ENCODE measurements at regions not wholly inside any gene's neighbourhood (a gene's known extent, or its start where the extent isn't known, plus 50 kb on each side); places are given as distances from the start of the nearest gene placed in this dataset.

DNA sequence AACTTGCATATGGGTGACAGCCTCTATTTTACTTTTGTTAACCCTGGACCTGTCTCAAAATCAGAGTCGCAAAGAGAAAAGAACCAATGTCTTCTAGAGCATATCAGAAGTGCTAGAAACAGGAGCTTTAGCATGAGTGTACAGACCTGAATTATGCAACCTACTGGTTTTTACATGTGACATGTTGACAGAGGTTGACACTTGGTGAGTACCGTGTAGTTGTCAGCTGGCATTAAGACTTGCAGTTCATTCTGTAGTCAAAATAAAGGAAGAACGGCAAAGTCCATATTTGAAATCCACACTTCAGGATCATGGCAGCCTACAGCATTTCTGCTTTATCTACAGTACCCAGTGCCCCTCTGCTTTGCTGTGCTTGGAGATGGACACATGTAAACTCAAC is 291.9 kb upstream of the TENM3 start:
- no peak for TF ChIP-seq POLR2A (IDR thresholded peaks at IDR 0.05)
- TF ChIP-seq, protein P1, sequence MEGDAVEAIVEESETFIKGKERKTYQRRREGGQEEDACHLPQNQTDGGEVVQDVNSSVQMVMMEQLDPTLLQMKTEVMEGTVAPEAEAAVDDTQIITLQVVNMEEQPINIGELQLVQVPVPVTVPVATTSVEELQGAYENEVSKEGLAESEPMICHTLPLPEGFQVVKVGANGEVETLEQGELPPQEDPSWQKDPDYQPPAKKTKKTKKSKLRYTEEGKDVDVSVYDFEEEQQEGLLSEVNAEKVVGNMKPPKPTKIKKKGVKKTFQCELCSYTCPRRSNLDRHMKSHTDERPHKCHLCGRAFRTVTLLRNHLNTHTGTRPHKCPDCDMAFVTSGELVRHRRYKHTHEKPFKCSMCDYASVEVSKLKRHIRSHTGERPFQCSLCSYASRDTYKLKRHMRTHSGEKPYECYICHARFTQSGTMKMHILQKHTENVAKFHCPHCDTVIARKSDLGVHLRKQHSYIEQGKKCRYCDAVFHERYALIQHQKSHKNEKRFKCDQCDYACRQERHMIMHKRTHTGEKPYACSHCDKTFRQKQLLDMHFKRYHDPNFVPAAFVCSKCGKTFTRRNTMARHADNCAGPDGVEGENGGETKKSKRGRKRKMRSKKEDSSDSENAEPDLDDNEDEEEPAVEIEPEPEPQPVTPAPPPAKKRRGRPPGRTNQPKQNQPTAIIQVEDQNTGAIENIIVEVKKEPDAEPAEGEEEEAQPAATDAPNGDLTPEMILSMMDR (IDR thresholded peaks at IDR 0.05 in 4 of 5, conservative IDR thresholded peaks at IDR 0.05 in 1 of 5): no peak

Data from gastrocnemius medialis (tissue), 4 donors.